ENCODE measurements at regions not wholly inside any gene's neighbourhood (a gene's known extent, or its start where the extent isn't known, plus 50 kb on each side); places are given as distances from the start of the nearest gene placed in this dataset.

DNA sequence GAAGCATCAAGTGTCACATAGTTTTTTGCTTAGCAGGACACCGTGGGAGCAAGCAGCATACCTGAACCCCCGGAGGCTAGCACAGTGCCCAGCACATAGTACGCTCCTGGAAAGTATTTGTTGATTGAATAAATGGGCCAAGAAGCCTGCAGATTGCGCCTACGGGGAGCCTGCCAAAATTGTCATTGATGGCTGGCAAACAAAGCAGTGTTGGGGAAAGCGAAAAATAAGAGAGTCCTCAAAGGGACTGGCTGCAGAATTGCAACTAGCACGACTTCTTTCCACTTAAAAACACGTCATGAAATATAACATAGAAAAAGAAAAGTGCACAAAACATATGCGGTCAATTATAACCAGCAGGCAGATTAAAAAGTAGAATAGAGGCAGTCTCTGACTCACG, 125.2 kb upstream of the GALNT2 start:
- TF ChIP-seq, protein P1, sequence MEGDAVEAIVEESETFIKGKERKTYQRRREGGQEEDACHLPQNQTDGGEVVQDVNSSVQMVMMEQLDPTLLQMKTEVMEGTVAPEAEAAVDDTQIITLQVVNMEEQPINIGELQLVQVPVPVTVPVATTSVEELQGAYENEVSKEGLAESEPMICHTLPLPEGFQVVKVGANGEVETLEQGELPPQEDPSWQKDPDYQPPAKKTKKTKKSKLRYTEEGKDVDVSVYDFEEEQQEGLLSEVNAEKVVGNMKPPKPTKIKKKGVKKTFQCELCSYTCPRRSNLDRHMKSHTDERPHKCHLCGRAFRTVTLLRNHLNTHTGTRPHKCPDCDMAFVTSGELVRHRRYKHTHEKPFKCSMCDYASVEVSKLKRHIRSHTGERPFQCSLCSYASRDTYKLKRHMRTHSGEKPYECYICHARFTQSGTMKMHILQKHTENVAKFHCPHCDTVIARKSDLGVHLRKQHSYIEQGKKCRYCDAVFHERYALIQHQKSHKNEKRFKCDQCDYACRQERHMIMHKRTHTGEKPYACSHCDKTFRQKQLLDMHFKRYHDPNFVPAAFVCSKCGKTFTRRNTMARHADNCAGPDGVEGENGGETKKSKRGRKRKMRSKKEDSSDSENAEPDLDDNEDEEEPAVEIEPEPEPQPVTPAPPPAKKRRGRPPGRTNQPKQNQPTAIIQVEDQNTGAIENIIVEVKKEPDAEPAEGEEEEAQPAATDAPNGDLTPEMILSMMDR (conservative IDR thresholded peaks at IDR 0.05), result no peak
- H3K9me3 Mint-ChIP-seq, result no peaks in the 10 kb centered on the region
- no peaks in the 10 kb centered on the region for H3K36me3 Mint-ChIP-seq

DNA sequence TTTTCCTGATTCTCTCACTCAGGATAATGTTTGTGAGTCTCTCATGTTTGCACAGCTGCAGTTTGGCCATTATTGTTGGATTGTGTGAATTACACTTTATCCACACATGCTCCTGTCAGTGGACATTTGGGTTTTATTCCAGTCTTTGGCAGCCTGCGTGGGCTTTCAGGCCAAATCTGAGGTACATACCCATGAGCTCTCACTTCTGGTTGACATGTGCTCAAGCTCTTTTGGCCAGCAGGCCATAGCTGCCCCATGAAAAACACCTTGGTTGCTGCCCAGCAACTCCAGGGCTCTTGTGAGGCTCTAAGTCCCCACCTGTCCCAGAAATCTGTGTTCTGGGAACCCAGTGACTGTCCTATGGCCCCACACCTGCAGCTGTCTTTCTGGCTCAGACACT, 124.5 kb upstream of the GALNT2 start:
- no peak overlapping the region for H3K4me3 Mint-ChIP-seq
- H3K27me3 Mint-ChIP-seq, result peaks cover 21% of the 10 kb centered on the region
- no peaks in the 10 kb centered on the region for H3K36me3 Mint-ChIP-seq
- H3K27ac Mint-ChIP-seq, result no peak overlapping the region
- no peak for DNase-seq (ENCODE audit: extremely low spot score, unreplicated experiment)
- TF ChIP-seq, protein P1 (conservative IDR thresholded peaks at IDR 0.05), result no peak
- H3K4me1 Mint-ChIP-seq (ENCODE audit: unreplicated experiment), result peaks cover 11% of the 10 kb centered on the region
- H3K9me3 Mint-ChIP-seq, result no peaks in the 10 kb centered on the region

More for the DNA sequence above, 125.2 kb upstream of the GALNT2 start:
- Mint-ChIP-seq H3K27me3 (peaks cover 19% of the 10 kb centered on the region), H3K4me1 (ENCODE audit: unreplicated experiment) (peaks cover 11% of the 10 kb centered on the region), H3K27ac (no peak overlapping the region), H3K4me3 (no peak overlapping the region)
- DNase-seq (ENCODE audit: extremely low spot score, unreplicated experiment), result no peak

DNA sequence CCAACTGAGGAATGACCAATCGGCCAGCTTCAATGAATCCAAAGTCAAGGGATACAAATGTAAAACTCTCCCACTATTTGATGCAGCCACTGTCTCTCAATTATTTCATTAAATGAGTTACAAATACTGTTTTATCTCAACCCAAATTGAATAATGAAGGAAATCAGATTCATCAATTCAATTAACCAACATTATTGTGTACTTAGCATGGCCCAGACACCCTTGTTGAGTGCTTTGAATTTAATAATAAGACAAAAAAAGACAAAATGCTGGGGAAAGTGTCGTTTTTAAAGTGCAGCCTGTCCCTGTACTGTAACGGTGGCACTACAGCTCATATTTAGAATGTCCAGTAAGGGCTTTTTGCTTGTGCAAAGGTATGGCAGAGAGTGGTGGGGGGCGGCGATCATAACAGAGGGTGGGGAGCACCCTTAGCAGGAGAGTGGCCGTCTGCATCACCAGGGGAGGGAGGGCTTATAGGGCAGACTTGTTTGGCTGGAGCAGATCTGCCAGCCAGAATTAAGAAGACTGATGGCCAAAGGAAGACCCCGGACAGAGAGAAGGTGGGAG, 123.8 kb upstream of the GALNT2 start:
- no peak overlapping the region for H3K27ac Mint-ChIP-seq
- H3K9me3 Mint-ChIP-seq, result no peaks in the 10 kb centered on the region
- peaks cover 21% of the 10 kb centered on the region for H3K27me3 Mint-ChIP-seq
- H3K4me1 Mint-ChIP-seq (ENCODE audit: unreplicated experiment), result peaks cover 11% of the 10 kb centered on the region
- TF ChIP-seq, protein P1 (conservative IDR thresholded peaks at IDR 0.05), result no peak
- H3K4me3 Mint-ChIP-seq, result no peak overlapping the region
- H3K36me3 Mint-ChIP-seq, result no peaks in the 10 kb centered on the region
- no peak for DNase-seq (ENCODE audit: extremely low spot score, unreplicated experiment)

DNA sequence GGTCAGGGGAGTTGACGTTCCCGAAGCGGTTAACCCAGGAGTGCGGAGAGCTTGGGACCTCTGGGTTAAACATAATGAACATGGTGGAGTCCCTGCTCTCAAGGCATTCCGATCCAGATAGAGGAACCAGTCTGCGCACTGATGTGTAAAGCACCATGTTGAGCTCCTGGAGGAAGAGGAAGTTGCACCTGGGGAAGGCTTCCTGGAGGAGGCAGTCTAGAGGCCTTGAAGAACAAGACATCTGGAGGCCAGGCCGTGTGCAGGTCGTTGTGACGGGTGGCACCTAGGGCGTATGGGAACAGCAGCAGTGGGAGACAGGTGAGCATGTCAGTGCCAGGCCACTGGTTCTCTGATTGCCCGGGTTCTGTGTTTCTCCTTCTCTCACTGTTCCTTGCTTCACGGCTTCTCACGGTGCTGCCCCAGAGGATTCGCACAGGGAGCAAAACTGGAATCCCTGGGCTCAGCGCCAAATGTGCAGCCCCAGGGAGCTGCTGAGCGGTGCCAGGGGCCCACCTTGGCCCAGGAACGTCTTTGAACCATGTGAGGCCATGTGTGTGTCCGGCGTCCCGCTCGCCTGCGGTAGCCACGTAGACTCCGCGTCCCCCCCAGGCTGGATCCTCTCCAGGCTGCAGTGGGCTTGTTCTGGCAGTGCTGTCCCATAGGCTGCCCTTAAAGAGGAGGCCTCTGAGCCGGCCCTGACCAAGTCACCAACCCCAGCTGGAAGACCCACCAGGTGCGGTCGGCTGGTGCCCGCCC, 122.9 kb upstream of the GALNT2 start:
- Mint-ChIP-seq H3K36me3 (no peaks in the 10 kb centered on the region), H3K27me3 (peaks cover 19% of the 10 kb centered on the region), H3K4me3 (no peak overlapping the region), H3K4me1 (ENCODE audit: unreplicated experiment) (peaks cover 11% of the 10 kb centered on the region), H3K27ac (no peak overlapping the region), H3K9me3 (no peaks in the 10 kb centered on the region)
- TF ChIP-seq, protein P1 (conservative IDR thresholded peaks at IDR 0.05), result no peak
- no peak for DNase-seq (ENCODE audit: extremely low spot score, unreplicated experiment)

DNA sequence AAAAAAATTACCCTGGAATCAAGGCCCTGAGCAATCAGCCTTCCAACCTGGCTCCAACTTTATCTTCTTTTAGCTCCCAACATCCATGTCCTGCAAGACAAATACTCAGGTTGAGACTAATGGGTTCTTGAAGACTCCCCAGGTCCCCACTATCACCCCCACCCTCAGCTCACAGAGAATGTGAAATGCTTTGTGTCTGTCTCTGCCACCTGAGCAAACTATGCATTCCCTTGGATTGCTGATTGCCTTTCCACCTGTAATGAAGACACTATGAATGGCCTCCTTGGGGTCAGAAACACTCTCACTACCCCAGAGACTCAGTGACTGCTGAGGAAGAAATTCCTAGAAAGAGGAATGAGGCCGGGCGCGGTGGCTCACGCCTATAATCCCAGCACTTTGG, 121.2 kb upstream of the GALNT2 start:
- Mint-ChIP-seq H3K36me3 (no peaks in the 10 kb centered on the region), H3K4me1 (ENCODE audit: unreplicated experiment) (peaks cover 5% of the 10 kb centered on the region), H3K4me3 (no peak overlapping the region), H3K9me3 (no peaks in the 10 kb centered on the region), H3K27ac (no peak overlapping the region), H3K27me3 (peaks cover 20% of the 10 kb centered on the region)
- TF ChIP-seq, protein P1 (conservative IDR thresholded peaks at IDR 0.05), result no peak
- DNase-seq (ENCODE audit: extremely low spot score, unreplicated experiment), result no peak

Data from type B pancreatic cell (in vitro differentiated cells).